ENCODE measurements at regions not wholly inside any gene's neighbourhood (a gene's known extent, or its start where the extent isn't known, plus 50 kb on each side); places are given as distances from the start of the nearest gene placed in this dataset.

DNA sequence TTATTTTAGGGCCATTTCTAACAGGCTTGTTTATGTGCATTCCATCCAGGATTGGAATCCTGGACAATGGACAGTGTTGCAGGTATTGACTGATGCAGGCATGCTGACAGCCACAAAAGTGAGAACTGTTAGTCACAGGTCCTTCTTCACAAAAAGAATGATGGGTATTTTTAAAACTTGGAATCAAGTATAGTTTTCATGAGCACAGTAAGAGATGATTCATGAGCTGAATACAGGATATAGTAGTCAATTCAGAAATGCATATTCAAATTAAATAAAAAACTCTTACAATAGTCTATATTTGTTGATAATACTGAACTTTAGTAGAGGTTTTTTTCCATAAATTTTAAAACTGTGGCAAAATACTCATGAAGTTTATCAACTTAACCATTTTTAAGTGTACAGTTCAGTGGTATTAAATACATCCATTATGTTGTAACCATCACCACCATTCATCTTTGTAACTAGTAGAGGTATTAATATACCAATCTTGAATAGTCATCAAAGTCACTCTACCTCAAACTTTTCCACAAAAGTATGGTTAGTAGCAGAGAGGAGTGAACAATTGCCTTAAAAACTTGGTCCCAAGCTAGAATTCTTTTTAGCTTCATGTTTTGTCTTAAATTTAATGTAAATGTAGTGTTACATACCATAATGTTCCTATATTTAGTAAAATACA is 79.5 kb downstream of the KCNRG start:
- DNase-seq (ENCODE audit: extremely low spot score) = no peak
- Histone ChIP-seq H3K9me3 (peaks cover 0 to 9% (median 2%) of the 10 kb centered on the region in 4 donors), H3K4me1 (peaks cover 6 to 8% (median 7%) of the 10 kb centered on the region in 4 donors), H3K27me3 (no peaks in the 10 kb centered on the region), H3K4me3 (no peak overlapping the region), H3K27ac (replicated peaks in 1 of 4) (no peak overlapping the region), H3K36me3 (no peaks in the 10 kb centered on the region)
- intact Hi-C loops (cut with DNase I) = no loop called here
- TF ChIP-seq EP300 (IDR thresholded peaks at IDR 0.05) (no peak), POLR2A (IDR thresholded peaks at IDR 0.05; ENCODE audit: low read depth) (no peak), POLR2AphosphoS5 (IDR thresholded peaks at IDR 0.05) (no peak)
- TF ChIP-seq, protein P1, sequence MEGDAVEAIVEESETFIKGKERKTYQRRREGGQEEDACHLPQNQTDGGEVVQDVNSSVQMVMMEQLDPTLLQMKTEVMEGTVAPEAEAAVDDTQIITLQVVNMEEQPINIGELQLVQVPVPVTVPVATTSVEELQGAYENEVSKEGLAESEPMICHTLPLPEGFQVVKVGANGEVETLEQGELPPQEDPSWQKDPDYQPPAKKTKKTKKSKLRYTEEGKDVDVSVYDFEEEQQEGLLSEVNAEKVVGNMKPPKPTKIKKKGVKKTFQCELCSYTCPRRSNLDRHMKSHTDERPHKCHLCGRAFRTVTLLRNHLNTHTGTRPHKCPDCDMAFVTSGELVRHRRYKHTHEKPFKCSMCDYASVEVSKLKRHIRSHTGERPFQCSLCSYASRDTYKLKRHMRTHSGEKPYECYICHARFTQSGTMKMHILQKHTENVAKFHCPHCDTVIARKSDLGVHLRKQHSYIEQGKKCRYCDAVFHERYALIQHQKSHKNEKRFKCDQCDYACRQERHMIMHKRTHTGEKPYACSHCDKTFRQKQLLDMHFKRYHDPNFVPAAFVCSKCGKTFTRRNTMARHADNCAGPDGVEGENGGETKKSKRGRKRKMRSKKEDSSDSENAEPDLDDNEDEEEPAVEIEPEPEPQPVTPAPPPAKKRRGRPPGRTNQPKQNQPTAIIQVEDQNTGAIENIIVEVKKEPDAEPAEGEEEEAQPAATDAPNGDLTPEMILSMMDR (IDR thresholded peaks at IDR 0.05) = no peak

DNA sequence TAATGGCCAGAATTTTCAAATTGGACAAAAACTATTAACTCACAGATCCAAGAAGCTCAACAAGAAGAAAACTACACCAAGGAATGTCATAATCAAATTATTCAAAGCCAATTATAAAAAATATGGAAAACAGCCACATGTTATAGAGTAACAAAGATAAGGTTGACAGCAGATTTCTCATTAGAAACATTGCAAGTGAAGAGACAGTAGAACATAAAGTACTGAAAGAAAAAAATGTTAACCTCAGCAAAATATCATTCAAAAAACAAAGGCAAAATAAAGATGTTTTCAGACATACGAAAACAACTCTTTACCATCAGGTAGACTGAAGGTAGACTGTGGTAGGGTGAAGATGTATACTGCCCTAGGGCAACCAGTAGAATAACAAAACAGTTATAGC is 83.4 kb downstream of the KCNRG start:
- no peak for DNase-seq (ENCODE audit: extremely low spot score)
- Histone ChIP-seq H3K27ac (replicated peaks in 1 of 4) (no peak overlapping the region), H3K9me3 (peaks cover 0 to 9% (median 2%) of the 10 kb centered on the region in 4 donors), H3K4me3 (no peak overlapping the region), H3K4me1 (peaks cover 0 to 3% (median 0%) of the 10 kb centered on the region in 4 donors), H3K36me3 (no peaks in the 10 kb centered on the region), H3K27me3 (no peaks in the 10 kb centered on the region)
- intact Hi-C loops (cut with DNase I) = no loop called here
- 100% methylated on average over 1 of the region's 1 CpG for WGBS
- TF ChIP-seq POLR2A (IDR thresholded peaks at IDR 0.05; ENCODE audit: low read depth) (no peak), POLR2AphosphoS5 (IDR thresholded peaks at IDR 0.05) (no peak), EP300 (IDR thresholded peaks at IDR 0.05) (no peak)
- TF ChIP-seq, protein P1 (IDR thresholded peaks at IDR 0.05) = no peak

- no peak overlapping the region for H3K4me3 ChIP-seq
- intact Hi-C loops (cut with DNase I) = no loop called here
- H3K36me3 ChIP-seq = no peaks in the 10 kb centered on the region
- H3K9me3 ChIP-seq = peaks cover 0 to 9% (median 2%) of the 10 kb centered on the region in 4 donors
- H3K27ac ChIP-seq (replicated peaks in 1 of 4) = no peak overlapping the region
- TF ChIP-seq POLR2A (IDR thresholded peaks at IDR 0.05; ENCODE audit: low read depth) = no peak
- no peak for TF ChIP-seq POLR2AphosphoS5 (IDR thresholded peaks at IDR 0.05)
- TF ChIP-seq, protein P1 (IDR thresholded peaks at IDR 0.05) = no peak
- no peak for TF ChIP-seq EP300 (IDR thresholded peaks at IDR 0.05)
- no peaks in the 10 kb centered on the region for H3K27me3 ChIP-seq
- peaks cover 0 to 4% (median 0%) of the 10 kb centered on the region in 4 donors for H3K4me1 ChIP-seq
- DNase-seq (ENCODE audit: extremely low spot score) = no peak
These were observed 84.2 kb downstream of the KCNRG start for GRCh38 chr13:50099473-50099872.

DNA sequence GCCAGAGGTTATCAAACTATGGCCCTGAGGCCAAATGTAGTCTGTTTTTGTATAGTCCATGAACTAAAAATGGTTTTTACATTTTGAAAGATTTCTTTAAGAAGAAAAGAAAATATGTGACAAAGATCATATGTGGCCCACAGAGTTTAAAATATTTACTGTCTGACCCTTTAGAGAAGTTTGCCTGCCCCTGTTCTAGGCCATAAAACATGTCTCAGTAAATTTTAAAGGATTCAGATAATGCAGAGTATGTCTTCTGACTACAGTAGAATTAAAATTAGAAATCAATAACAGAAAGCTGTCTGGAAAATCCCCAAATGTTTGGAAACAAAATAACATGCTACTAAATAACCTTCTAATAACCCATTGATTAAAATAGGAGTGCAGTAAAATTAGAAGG is 86.3 kb downstream of the KCNRG start:
- Histone ChIP-seq H3K36me3 (no peaks in the 10 kb centered on the region), H3K27ac (replicated peaks in 1 of 4) (no peak overlapping the region), H3K9me3 (peaks cover 0 to 9% (median 2%) of the 10 kb centered on the region in 4 donors), H3K4me3 (no peak overlapping the region), H3K4me1 (peaks cover under 1 to 17% (median 8%) of the 10 kb centered on the region in 4 donors), H3K27me3 (no peaks in the 10 kb centered on the region)
- TF ChIP-seq EP300 (IDR thresholded peaks at IDR 0.05) = no peak
- TF ChIP-seq POLR2AphosphoS5 (IDR thresholded peaks at IDR 0.05) = no peak
- TF ChIP-seq, protein P1 (IDR thresholded peaks at IDR 0.05) = no peak
- no peak for TF ChIP-seq POLR2A (IDR thresholded peaks at IDR 0.05; ENCODE audit: low read depth)
- DNase-seq (ENCODE audit: extremely low spot score) = no peak
- intact Hi-C loops (cut with DNase I) = no loop called here

GRCh38 chr13:50104493-50104892 is 89.2 kb downstream of the KCNRG start:
- intact Hi-C loops (cut with DNase I) = no loop called here
- no peaks in the 10 kb centered on the region for H3K27me3 ChIP-seq

More at GRCh38 chr13:50104493-50104892, 89.2 kb downstream of the KCNRG start:
- Histone ChIP-seq H3K27ac (replicated peaks in 1 of 4) (no peak overlapping the region), H3K9me3 (no peaks in the 10 kb centered on the region), H3K4me3 (no peak overlapping the region), H3K36me3 (no peaks in the 10 kb centered on the region), H3K4me1 (peaks cover 10 to 24% (median 19%) of the 10 kb centered on the region in 4 donors)
- no peak for TF ChIP-seq EP300 (IDR thresholded peaks at IDR 0.05)
- no peak for TF ChIP-seq POLR2A (IDR thresholded peaks at IDR 0.05; ENCODE audit: low read depth)
- TF ChIP-seq, protein P1 (IDR thresholded peaks at IDR 0.05) = no peak
- TF ChIP-seq POLR2AphosphoS5 (IDR thresholded peaks at IDR 0.05) = no peak
- WGBS = 97% methylated on average over 1 of the region's 1 CpG
- DNase-seq (ENCODE audit: extremely low spot score) = no peak

Measured in esophagus muscularis mucosa (tissue), 4 donors.